NCI-H2107 treated with DMSO at 0.1 percent for 48 hours (cell line): ENCODE measurements at regions not wholly inside any gene's neighbourhood (a gene's known extent, or its start where the extent isn't known, plus 50 kb on each side); places are given as distances from the start of the nearest gene placed in this dataset.
A peak's percentile ranks its signal among the peaks of the same experiment; 100 is the strongest.
"Not testable (repeated sequence)": the region's sequence is repeated elsewhere in the genome, so short reads cannot be mapped to it uniquely, and the experiment has no call there.

Source experiments
- DNase-seq: peaks from one replicate; lab custom pipeline; 2025; ENCODE audit not compliant: unreplicated experiment; lab: John Stamatoyannopoulos, UW

DNA sequence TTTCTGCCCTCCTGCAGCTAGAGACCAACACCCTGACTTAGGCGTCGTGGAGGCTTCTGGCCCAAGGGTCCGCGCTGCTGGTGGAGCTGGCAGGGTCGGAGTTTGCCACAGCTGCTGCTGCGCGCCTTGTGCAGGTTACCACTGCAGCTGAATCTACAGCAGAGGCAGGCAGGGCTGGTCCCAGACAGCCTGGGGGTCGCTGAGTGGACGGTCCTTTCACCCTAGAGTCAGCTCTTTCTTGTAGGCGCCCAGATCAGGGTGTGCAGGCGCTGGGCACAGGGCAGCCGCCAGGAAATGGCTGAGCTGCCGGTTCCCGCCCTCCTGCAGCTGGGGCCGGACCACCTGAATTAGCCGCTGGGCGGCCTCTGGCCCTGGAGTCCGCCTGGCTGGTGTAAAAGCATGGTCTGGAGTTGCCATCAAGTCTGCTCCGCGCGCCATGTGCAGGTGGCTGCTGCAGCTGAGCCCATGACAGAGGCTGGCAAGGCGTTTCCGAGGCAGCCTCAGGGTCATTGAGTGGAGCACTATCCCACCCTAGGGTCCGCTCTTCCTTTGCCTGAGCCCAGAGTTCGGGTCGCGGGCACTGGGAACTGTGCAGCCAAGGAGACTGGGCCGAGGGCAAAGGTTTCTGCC, 144.3 kb downstream of the CCDC74A start:
- DNase-seq: not testable (repeated sequence)

GRCh38 chr2:131672471-131673399, 145.0 kb downstream of the CCDC74A start:
- peak; percentile 25 for DNase-seq

DNA sequence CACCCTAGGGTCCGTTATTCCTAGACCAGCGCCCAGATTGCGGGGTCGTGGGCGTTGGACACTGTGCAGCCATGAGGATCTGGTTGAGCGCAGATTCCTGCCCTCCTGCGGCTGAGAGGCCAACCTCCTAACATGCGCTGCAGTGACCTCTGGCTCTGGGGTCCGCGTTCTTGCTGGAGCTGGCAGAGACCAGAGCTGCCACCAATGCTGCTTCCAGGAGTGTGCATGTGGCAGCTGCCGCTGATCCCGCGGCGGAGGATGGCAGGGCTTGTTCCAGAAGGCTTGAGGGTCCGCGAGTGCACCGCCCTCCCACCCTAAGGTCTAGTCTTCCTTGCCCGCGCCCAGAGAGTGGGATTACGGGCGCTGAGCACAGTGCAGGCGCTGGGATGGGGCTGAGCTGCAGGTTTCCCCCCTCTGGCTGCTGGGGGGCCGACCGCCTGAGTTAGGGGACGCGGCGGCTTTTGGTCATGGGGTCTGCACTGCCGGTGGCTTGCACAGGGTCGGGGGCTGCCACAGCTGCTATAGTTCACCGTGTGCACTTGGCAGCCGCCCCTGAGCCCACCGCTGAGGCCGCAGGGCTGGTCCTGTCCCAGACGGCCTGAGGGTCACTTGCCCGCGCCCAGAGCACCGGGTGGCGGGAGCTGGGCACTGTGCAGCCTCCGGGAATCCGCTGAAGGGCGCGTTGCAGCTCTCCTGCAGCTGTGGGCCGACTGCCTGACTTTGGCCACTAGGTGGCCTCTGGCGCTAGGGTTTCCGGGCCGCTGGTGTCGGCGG, 145.9 kb downstream of the CCDC74A start:
- DNase-seq: peak; percentile 10

GRCh38 chr2:131674174-131674507, 146.5 kb downstream of the CCDC74A start:
- DNase-seq: no peak

- not testable (repeated sequence) for DNase-seq
Observed at GRCh38 chr2:131681611-131682121, 154.0 kb downstream of the CCDC74A start.

DNA sequence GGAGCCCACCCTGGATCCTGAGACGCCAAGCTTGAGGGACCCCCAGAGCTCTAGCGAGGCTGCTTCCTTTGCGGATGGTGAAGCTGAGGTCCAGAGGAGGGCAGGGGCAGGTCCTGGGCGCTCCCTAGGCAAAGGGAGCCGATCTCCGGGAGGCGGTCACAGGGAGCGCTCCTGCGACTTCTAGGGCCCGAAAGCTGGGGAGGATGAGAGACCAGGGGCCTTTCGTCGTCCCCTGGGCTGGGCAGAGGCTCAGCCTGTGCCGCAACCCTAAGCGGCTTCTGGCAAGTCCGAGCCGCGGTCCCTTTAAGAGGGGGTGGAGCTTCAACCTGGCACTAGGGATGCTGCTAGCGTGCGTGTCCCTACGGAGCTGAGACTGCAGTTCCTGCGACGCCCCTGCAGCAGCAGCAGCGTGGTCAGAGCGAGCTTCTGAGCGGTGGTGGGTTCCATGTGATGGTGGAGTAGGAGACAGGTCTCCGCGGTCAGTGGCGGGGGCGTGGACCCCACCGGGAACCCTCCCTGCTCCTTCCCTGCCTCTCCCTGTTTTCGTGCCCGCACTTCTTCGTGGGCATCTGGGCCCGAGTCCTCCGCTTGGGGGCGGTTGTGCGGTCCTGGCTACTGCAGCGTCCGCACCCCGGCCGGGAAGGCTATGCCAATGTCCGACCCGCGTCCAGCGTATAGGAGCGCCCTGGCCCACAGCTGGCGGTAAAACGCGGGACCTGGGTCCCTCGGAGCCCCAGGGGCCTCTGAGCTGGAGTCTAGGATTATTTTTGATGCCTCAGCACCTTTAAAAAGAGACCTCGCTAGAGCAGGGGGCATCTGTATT, 154.6 kb downstream of the CCDC74A start:
- peak; percentile 2 for DNase-seq

- DNase-seq: not testable (repeated sequence)
Observed at GRCh38 chr2:131682945-131683330, 155.2 kb downstream of the CCDC74A start.

GRCh38 chr2:131684631-131685316, 157.1 kb downstream of the CCDC74A start:
- not testable (repeated sequence) for DNase-seq

- DNase-seq: not testable (repeated sequence)
Observed at GRCh38 chr2:131686164-131686893, 158.6 kb downstream of the CCDC74A start.

DNA sequence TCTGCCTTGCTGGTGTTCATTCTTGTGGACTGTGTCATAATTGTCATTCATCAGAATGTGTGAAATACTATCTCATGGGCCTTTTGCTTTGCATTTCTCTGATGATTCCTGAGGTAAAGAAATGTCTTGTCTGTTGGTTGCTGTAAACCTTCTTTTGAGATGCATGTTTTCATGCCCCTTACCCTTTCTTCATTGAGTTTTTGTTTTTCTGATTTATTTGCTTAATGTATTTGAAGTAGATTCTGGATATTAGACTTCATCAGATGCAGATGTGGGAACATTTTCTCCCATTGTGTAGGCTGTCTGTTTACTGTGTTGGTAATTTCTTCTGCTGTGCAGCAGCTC, 159.2 kb downstream of the CCDC74A start:
- DNase-seq: not testable (repeated sequence)

DNA sequence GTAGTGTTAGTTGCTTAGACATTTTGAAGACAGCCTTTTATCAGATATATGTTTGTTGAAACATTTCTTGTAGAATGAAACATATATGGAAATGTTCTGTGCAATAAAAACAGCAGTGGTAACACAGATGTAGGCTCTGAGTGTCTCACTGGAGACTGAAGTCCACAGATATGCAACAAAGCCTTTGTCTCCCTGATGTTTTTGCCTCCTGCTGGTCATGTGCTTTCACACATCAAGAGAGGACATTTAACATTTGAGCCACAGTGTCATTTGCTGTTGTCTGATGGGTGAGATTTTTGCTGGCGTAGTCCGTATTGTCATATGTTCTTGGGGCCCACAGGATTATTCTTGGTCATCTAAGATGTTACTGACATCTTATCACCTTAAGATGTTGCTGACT, 161.4 kb downstream of the CCDC74A start:
- DNase-seq: not testable (repeated sequence)

GRCh38 chr2:131711268-131711667, 183.6 kb downstream of the CCDC74A start:
- DNase-seq: not testable (repeated sequence)

- not testable (repeated sequence) for DNase-seq
Observed at GRCh38 chr2:131717907-131718306, 190.2 kb downstream of the CCDC74A start.

DNA sequence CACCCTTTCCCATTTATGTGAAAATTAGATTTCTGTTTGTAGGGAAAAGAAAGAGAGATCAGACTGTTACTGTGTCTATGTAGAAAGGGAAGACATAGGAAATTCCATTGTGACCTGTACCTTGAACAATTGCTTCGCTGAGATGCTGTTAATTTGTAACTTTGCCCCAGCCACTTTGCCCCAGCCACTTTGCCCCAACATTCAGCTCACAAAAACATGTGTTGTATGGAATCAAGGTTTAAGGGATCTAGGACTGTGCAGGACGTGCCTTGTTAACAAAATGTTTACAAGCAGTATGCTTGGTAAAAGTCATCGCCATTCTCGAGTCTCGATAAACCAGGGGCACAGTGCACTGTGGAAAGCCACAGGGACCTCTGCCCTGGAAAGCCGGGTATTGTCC, 193.5 kb downstream of the CCDC74A start:
- DNase-seq: not testable (repeated sequence)

DNA sequence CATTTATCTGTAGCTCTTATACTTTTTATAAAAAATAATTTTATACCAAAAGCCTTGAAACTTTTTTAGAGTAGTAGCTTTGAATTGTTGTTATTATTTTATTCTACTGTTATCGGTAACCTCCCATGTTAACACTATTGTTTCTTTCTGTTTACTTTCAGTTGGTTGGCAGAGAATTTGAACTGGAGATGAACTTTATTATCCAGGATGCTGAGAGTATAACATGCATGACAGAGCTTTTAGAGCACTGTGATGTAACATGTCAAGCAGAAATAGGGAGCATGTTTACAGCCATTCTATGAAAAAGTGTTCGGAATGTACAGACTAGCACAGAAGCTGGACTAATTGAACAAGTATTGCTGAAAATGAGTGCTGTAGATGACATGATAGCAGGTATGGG, 194.6 kb downstream of the CCDC74A start:
- DNase-seq: not testable (repeated sequence)

GRCh38 chr2:131724019-131724418, 196.3 kb downstream of the CCDC74A start:
- DNase-seq: no peak

GRCh38 chr2:131728451-131728850, 200.8 kb downstream of the CCDC74A start:
- not testable (repeated sequence) for DNase-seq

DNA sequence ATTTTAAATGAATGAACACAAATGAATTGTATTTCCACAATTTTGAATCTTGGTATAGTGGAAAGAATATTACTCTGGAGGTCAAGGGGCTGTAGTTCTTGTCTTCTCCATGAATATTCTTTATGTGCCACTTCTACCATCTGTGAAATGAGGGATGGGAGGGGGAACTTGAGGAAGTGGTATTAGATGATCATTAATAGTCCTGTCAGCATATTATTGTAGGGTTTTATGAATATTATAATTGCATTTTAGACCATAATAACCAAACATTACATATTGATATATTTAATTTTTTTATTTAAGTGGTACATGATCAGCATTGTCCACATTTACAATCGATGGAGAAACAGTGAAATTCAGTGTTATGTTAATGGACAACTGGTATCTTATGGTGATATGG, 205.8 kb downstream of the CCDC74A start:
- DNase-seq: not testable (repeated sequence)

DNA sequence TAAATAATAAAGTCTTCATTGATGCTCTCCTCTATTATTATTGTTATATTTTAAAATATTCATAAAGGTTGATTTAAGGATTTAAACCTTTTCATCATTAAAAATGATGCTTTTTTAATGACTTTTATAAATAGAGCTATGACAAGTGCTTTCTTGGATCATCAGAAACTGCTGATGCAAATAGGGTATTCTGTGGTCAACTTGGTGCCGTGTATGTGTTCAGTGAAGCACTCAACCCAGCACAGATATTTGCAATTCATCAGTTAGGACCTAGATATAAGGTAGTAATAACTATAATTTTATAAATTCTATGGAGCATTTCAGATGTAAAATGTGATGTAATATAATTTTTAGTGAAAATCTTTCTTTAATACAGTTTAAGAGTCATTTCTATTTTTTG, 208.7 kb downstream of the CCDC74A start:
- not testable (repeated sequence) for DNase-seq
